OCI-M1 (cell line): ENCODE measurements at regions not wholly inside any gene's neighbourhood (a gene's known extent, or its start where the extent isn't known, plus 50 kb on each side); places are given as distances from the start of the nearest gene placed in this dataset.

Experiments used
- DNase-seq: peaks from one replicate; lab custom pipeline; 2025; lab: John Stamatoyannopoulos, UW

- DNase-seq = no peak
Measured at GRCh38 chr22:47718337-47718736, 955.9 kb downstream of the TBC1D22A start.

- DNase-seq = no peak
Measured at GRCh38 chr22:47716890-47717615, 954.6 kb downstream of the TBC1D22A start.

- no peak for DNase-seq
Measured at GRCh38 chr22:47715866-47716578, 953.6 kb downstream of the TBC1D22A start.

- DNase-seq = peak; percentile 25
Measured at GRCh38 chr22:47713941-47714340, 951.5 kb downstream of the TBC1D22A start.

- DNase-seq = no peak
Measured at GRCh38 chr22:47710135-47710534, 947.7 kb downstream of the TBC1D22A start.

GRCh38 chr22:47705350-47705749 is 942.9 kb downstream of the TBC1D22A start:
- DNase-seq = no peak

GRCh38 chr22:47698906-47699305 is 936.5 kb downstream of the TBC1D22A start:
- DNase-seq = no peak

- no peak for DNase-seq
Measured at GRCh38 chr22:47697861-47698260, 935.4 kb downstream of the TBC1D22A start.

GRCh38 chr22:47696776-47697175 is 934.3 kb downstream of the TBC1D22A start:
- DNase-seq = no peak

GRCh38 chr22:47695176-47695575 is 932.7 kb downstream of the TBC1D22A start:
- DNase-seq = no peak

GRCh38 chr22:47694536-47695130 is 932.2 kb downstream of the TBC1D22A start:
- no peak for DNase-seq

GRCh38 chr22:47693606-47694005 is 931.2 kb downstream of the TBC1D22A start:
- DNase-seq = no peak

GRCh38 chr22:47692811-47693210 is 930.4 kb downstream of the TBC1D22A start:
- no peak for DNase-seq

- no peak for DNase-seq
Measured at GRCh38 chr22:47691152-47691895, 928.9 kb downstream of the TBC1D22A start.

GRCh38 chr22:47690586-47690985 is 928.1 kb downstream of the TBC1D22A start:
- DNase-seq = no peak

- no peak for DNase-seq
Measured at GRCh38 chr22:47690166-47690565, 927.7 kb downstream of the TBC1D22A start.

- DNase-seq = no peak
Measured at GRCh38 chr22:47687776-47688175, 925.3 kb downstream of the TBC1D22A start.

GRCh38 chr22:47687346-47687655 is 924.9 kb downstream of the TBC1D22A start:
- no peak for DNase-seq

- no peak for DNase-seq
Measured at GRCh38 chr22:47686594-47687345, 924.3 kb downstream of the TBC1D22A start.

- DNase-seq = no peak
Measured at GRCh38 chr22:47681411-47682165, 919.1 kb downstream of the TBC1D22A start.

- DNase-seq = no peak
Measured at GRCh38 chr22:47678636-47679287, 916.3 kb downstream of the TBC1D22A start.
